Lower leg skin (tissue), 3 donors: ENCODE measurements at regions not wholly inside any gene's neighbourhood (a gene's known extent, or its start where the extent isn't known, plus 50 kb on each side); places are given as distances from the start of the nearest gene placed in this dataset.

Source experiments
- POLR2A ChIP-seq, 2 donors: fragments of 450-650 bp; IDR thresholded peaks; one replicate each; pipeline ENCODE4 v1.6.1; 2016 to 2017; ENCODE audit warnings: antibody characterized with exemption in 2 of 2, mild to moderate bottlenecking in 1 of 2, moderate library complexity in 1 of 2
- TF ChIP-seq, protein P1 (sequence below), 3 donors: fragments of 450-650 bp; IDR thresholded peaks; one replicate each; pipeline ENCODE4 v1.5.1; 2016; ENCODE audit warnings: antibody characterized with exemption in 3 of 3, mild to moderate bottlenecking in 3 of 3, moderate library complexity in 2 of 3

DNA sequence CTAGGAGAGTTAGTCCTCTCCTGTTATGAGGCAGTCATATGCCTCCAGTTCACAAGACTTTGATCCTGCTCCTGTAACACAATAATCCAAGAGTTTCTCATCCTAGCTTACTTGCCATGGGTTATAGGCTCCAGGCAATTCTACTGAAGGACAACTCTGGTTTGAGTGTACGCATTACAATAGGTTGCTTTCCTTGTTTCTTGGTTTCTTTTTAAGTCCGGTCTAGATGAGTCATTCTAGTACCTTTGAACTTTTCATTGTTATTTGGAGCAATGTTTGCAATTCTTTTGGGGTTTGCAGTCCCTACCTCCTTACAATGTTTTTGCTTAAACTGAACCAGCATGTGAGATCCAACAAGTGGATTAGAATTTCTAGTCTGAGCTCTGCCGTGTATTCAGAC is 109.1 kb downstream of the ANAPC4 start:
- TF ChIP-seq, protein P1, sequence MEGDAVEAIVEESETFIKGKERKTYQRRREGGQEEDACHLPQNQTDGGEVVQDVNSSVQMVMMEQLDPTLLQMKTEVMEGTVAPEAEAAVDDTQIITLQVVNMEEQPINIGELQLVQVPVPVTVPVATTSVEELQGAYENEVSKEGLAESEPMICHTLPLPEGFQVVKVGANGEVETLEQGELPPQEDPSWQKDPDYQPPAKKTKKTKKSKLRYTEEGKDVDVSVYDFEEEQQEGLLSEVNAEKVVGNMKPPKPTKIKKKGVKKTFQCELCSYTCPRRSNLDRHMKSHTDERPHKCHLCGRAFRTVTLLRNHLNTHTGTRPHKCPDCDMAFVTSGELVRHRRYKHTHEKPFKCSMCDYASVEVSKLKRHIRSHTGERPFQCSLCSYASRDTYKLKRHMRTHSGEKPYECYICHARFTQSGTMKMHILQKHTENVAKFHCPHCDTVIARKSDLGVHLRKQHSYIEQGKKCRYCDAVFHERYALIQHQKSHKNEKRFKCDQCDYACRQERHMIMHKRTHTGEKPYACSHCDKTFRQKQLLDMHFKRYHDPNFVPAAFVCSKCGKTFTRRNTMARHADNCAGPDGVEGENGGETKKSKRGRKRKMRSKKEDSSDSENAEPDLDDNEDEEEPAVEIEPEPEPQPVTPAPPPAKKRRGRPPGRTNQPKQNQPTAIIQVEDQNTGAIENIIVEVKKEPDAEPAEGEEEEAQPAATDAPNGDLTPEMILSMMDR (IDR thresholded peaks at IDR 0.05), result no peak
- no peak for TF ChIP-seq POLR2A (IDR thresholded peaks at IDR 0.05)
